ENCODE measurements at regions not wholly inside any gene's neighbourhood (a gene's known extent, or its start where the extent isn't known, plus 50 kb on each side); places are given as distances from the start of the nearest gene placed in this dataset.

GRCh38 chr12:127245437-127245836 is 1021.5 kb upstream of the TMEM132C start:
- no peak for DNase-seq (ENCODE audit: low read depth, low spot score)
- no peak for FAIRE-seq
- H3K27me3 ChIP-seq (ENCODE audit: control insufficient read depth in 2 of 2, insufficient read depth in 2 of 2, low read length in 2 of 2), result no peaks in the 10 kb centered on the region
- no peak overlapping the region for H3K27ac ChIP-seq (ENCODE audit: insufficient read depth, low read depth, low read length)
- H3K9me1 ChIP-seq (replicated peaks; ENCODE audit: control insufficient read depth, extremely low read depth, insufficient read depth, low read length), result no peaks in the 10 kb centered on the region
- H4K20me1 ChIP-seq (replicated peaks; ENCODE audit: control insufficient read depth, extremely low read depth, insufficient read depth, low read length), result no peaks in the 10 kb centered on the region
- H3K36me3 ChIP-seq (ENCODE audit: control insufficient read depth in 2 of 2, extremely low read depth in 1 of 2, insufficient read depth in 2 of 2, low read length in 2 of 2), result no peaks in the 10 kb centered on the region
- dilution Hi-C loops (cut with MboI; ENCODE audit: extremely low pct_ligation_motif_present, low sequenced_read_pairs) (no loop called here), intact Hi-C loops (cut with micrococcal nuclease) (no loop called here)
- H3K4me1 ChIP-seq (ENCODE audit: control insufficient read depth, extremely low read depth, insufficient read depth, low read length), result no peaks in the 10 kb centered on the region
- BruUV-seq (replicated peaks), result no TSS peak
- no peak for TF ChIP-seq GATA2 (IDR thresholded peaks at IDR 0.05; ENCODE audit: insufficient read depth, insufficient read length, low read depth, low read length)
- H3K4me2 ChIP-seq (ENCODE audit: insufficient read depth, low read length), result no peak overlapping the region
- H2AFZ ChIP-seq (ENCODE audit: low read depth, low read length), result no peak overlapping the region
- peaks cover 4% of the 10 kb centered on the region for H3K9me3 ChIP-seq (replicated peaks; ENCODE audit: control insufficient read depth, insufficient read depth, low read length)
- no peak overlapping the region for H3K9ac ChIP-seq (replicated peaks; ENCODE audit: extremely low read depth, insufficient read depth, low read length)
- no peaks in the 10 kb centered on the region for H3K79me2 ChIP-seq (ENCODE audit: control insufficient read depth, insufficient read depth, low read length)
- no peak overlapping the region for H3K4me3 ChIP-seq (replicated peaks in 1 of 3; ENCODE audit: insufficient read depth in 1 of 3, low read depth in 1 of 3, low read length in 3 of 3)
- ChIA-PET CTCF (no interaction called here), POLR2A (no interaction called here)

- DNase-seq (ENCODE audit: low read depth, low spot score) (no peak), FAIRE-seq (no peak)
- no peaks in the 10 kb centered on the region for H3K27me3 ChIP-seq (ENCODE audit: control insufficient read depth in 2 of 2, insufficient read depth in 2 of 2, low read length in 2 of 2)
- no peak for TF ChIP-seq MAX (IDR thresholded peaks at IDR 0.05; ENCODE audit: insufficient read depth, insufficient read length)
- TF ChIP-seq JUN (IDR thresholded peaks at IDR 0.05; ENCODE audit: borderline replicate concordance, insufficient read depth, insufficient read length, low read depth), result no peak
- H3K4me2 ChIP-seq (ENCODE audit: insufficient read depth, low read length), result no peak overlapping the region
- H3K79me2 ChIP-seq (ENCODE audit: control insufficient read depth, insufficient read depth, low read length), result no peaks in the 10 kb centered on the region
- no TSS peak for BruUV-seq (replicated peaks)
- H3K9ac ChIP-seq (replicated peaks; ENCODE audit: extremely low read depth, insufficient read depth, low read length), result no peak overlapping the region
- no peaks in the 10 kb centered on the region for H3K36me3 ChIP-seq (ENCODE audit: control insufficient read depth in 2 of 2, extremely low read depth in 1 of 2, insufficient read depth in 2 of 2, low read length in 2 of 2)
- H3K4me1 ChIP-seq (ENCODE audit: control insufficient read depth, extremely low read depth, insufficient read depth, low read length), result no peaks in the 10 kb centered on the region
- no peak overlapping the region for H3K27ac ChIP-seq (ENCODE audit: insufficient read depth, low read depth, low read length)
- intact Hi-C loops (cut with micrococcal nuclease), result no loop called here
- POLR2A ChIA-PET, result no interaction called here
- no peak overlapping the region for H3K4me3 ChIP-seq (replicated peaks in 1 of 3; ENCODE audit: insufficient read depth in 1 of 3, low read depth in 1 of 3, low read length in 3 of 3)
- H3K9me1 ChIP-seq (replicated peaks; ENCODE audit: control insufficient read depth, extremely low read depth, insufficient read depth, low read length), result no peaks in the 10 kb centered on the region
- dilution Hi-C loops (cut with MboI; ENCODE audit: extremely low pct_ligation_motif_present, low sequenced_read_pairs), result no loop called here
- H3K9me3 ChIP-seq (replicated peaks; ENCODE audit: control insufficient read depth, insufficient read depth, low read length), result peaks cover 2% of the 10 kb centered on the region
- H4K20me1 ChIP-seq (replicated peaks; ENCODE audit: control insufficient read depth, extremely low read depth, insufficient read depth, low read length), result no peaks in the 10 kb centered on the region
- H2AFZ ChIP-seq (ENCODE audit: low read depth, low read length), result no peak overlapping the region
- CTCF ChIA-PET, result no interaction called here
Observed at GRCh38 chr12:127247937-127248336, 1019.0 kb upstream of the TMEM132C start.

All from endothelial cell of umbilical vein (primary cell).